ENCODE measurements at regions not wholly inside any gene's neighbourhood (a gene's known extent, or its start where the extent isn't known, plus 50 kb on each side); places are given as distances from the start of the nearest gene placed in this dataset.

DNA sequence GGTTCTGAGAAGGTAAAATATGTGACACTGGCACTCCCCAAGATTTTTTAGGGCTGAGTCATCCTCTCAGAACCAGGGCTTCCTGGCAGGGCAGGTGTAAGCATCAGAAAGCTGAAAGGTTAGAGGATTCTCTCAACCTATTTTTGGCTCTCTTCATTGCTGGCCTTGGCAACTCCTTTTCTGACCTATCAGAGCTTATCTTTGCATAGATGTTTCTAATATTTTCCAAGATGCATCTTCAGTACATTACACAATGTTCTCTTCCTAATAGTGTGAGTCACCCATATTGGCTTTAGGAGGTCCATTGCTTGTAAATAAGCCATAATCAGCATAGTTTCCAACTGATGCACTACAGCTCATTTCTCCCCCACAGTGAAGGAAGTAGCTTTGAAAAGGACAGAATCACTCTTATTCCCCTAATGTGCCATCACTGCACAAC lies 2008.4 kb upstream of the PIK3C3 start:
- Histone ChIP-seq H3K4me2 (ENCODE audit: low read depth, low read length, poor library complexity, severe bottlenecking) (no peak overlapping the region), H2AFZ (ENCODE audit: low read length) (no peak overlapping the region), H3K4me3 (ENCODE audit: low read length) (no peak overlapping the region), H3K9me3 (ENCODE audit: low read length) (peaks cover 28% of the 10 kb centered on the region), H3K4me1 (ENCODE audit: low read length) (no peaks in the 10 kb centered on the region), H3K9me2 (replicated peaks; ENCODE audit: insufficient read depth, low read length) (no peaks in the 10 kb centered on the region), H3K36me3 (ENCODE audit: insufficient read depth, low read length) (no peaks in the 10 kb centered on the region), H4K20me1 (ENCODE audit: insufficient read depth, low read depth, low read length) (no peaks in the 10 kb centered on the region), H3K9ac (ENCODE audit: low read length) (no peak overlapping the region), H3K27ac (ENCODE audit: low read length) (no peak overlapping the region), H3K27me3 (ENCODE audit: low read length) (no peaks in the 10 kb centered on the region), H3K79me2 (ENCODE audit: low read length) (no peaks in the 10 kb centered on the region)
- no peak for DNase-seq

DNA sequence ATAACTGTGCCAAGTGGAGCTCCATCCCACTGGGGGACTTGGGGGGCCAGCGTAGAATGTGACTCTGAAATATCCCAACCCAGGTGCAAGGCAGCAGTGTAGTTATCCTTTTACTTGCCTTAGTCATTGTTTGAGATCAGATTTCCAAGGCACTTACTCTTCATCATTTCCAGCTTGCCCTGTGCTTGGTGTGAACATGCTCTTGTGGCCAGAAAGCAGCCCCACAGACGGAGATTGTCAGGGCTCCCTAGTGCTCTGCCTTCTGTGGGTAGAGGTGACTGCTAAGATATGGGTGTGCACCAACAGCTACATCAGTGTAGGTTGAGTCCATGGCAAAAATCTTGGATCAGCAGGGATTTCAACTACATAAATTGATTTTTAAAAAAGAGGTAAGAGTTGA lies 2010.0 kb upstream of the PIK3C3 start:
- no peak overlapping the region for H2AFZ ChIP-seq (ENCODE audit: low read length)
- no peaks in the 10 kb centered on the region for H3K27me3 ChIP-seq (ENCODE audit: low read length)
- H3K9me3 ChIP-seq (ENCODE audit: low read length), result peaks cover 30% of the 10 kb centered on the region
- no peak overlapping the region for H3K9ac ChIP-seq (ENCODE audit: low read length)
- no peak overlapping the region for H3K27ac ChIP-seq (ENCODE audit: low read length)
- H3K36me3 ChIP-seq (ENCODE audit: insufficient read depth, low read length), result no peaks in the 10 kb centered on the region
- H3K79me2 ChIP-seq (ENCODE audit: low read length), result no peaks in the 10 kb centered on the region
- no peak for DNase-seq
- H3K4me2 ChIP-seq (ENCODE audit: low read depth, low read length, poor library complexity, severe bottlenecking), result no peak overlapping the region
- no peaks in the 10 kb centered on the region for H3K9me2 ChIP-seq (replicated peaks; ENCODE audit: insufficient read depth, low read length)
- H4K20me1 ChIP-seq (ENCODE audit: insufficient read depth, low read depth, low read length), result no peaks in the 10 kb centered on the region
- H3K4me1 ChIP-seq (ENCODE audit: low read length), result no peaks in the 10 kb centered on the region
- no peak overlapping the region for H3K4me3 ChIP-seq (ENCODE audit: low read length)

DNA sequence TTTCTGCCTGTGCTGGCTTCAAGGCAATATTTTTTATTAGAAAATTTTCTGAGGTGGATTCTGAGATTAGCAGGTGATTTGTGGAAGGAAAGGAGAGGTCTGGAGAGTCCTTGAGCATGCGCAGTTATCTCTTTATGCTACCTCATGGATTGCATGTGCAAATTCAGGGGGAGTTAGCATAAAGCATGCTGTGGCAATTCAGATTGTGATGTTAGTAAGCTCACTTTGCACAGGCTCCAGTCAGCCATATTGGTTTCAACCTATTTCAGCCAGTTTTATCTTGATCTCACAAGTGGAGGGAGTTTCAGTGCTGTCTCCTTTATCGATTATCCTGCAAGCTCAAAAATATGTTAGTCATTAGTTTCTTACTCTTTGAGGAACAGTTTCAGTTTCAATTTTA lies 2012.3 kb upstream of the PIK3C3 start:
- no peak overlapping the region for H3K9ac ChIP-seq (ENCODE audit: low read length)
- H4K20me1 ChIP-seq (ENCODE audit: insufficient read depth, low read depth, low read length), result no peaks in the 10 kb centered on the region
- no peaks in the 10 kb centered on the region for H3K27me3 ChIP-seq (ENCODE audit: low read length)
- peaks cover 30% of the 10 kb centered on the region for H3K9me3 ChIP-seq (ENCODE audit: low read length)
- H3K9me2 ChIP-seq (replicated peaks; ENCODE audit: insufficient read depth, low read length), result no peaks in the 10 kb centered on the region
- no peak overlapping the region for H3K4me2 ChIP-seq (ENCODE audit: low read depth, low read length, poor library complexity, severe bottlenecking)
- no peak overlapping the region for H2AFZ ChIP-seq (ENCODE audit: low read length)
- H3K4me3 ChIP-seq (ENCODE audit: low read length), result no peak overlapping the region
- H3K79me2 ChIP-seq (ENCODE audit: low read length), result no peaks in the 10 kb centered on the region
- no peaks in the 10 kb centered on the region for H3K36me3 ChIP-seq (ENCODE audit: insufficient read depth, low read length)
- no peak for DNase-seq
- H3K27ac ChIP-seq (ENCODE audit: low read length), result no peak overlapping the region
- no peaks in the 10 kb centered on the region for H3K4me1 ChIP-seq (ENCODE audit: low read length)

DNA sequence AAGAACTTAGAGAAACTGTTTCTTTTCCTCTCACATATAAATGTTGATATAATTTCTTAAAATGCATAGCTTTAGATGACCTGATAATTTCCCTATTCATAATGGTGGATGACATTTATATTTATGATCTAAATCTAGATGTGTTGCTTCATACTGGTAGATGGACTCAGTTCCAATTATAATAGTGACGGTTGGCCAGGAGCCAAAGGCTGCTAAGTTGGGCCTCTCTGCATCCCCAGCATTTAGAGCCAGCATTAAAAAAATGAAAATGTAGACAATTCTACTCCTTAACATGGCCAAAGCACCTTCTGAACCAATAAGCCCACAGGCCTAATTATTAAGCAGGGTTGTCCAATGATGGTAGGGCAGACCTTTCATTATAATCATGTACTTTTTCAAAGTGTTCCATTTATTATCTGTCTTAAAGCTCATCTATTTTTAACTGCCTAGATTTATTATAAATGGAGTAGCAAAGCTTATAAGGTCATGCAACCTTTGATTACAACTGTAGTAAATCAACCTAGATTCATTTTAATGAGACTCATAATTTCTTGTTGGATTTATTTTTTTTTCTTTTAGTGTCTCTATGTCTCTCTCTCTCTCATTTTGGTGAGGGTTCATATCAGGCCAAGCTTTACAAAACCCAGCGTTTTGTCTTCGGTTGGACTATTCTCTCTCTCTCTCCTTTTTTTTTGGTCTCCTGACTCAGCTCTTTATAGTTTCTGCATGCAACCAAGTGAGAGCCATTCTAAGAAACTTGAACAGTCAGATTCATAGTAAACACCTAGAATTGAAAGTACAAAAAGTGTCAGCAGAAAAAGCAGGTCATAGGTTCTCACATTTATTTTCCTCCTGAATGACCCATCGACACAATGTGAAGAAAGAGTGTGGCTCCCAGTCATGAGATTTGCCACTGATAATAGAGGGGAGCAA lies 2016.1 kb upstream of the PIK3C3 start:
- peaks cover 21% of the 10 kb centered on the region for H3K9me3 ChIP-seq (ENCODE audit: low read length)
- H3K4me1 ChIP-seq (ENCODE audit: low read length), result no peaks in the 10 kb centered on the region
- H3K27ac ChIP-seq (ENCODE audit: low read length), result no peak overlapping the region
- H3K9ac ChIP-seq (ENCODE audit: low read length), result no peak overlapping the region
- no peaks in the 10 kb centered on the region for H3K36me3 ChIP-seq (ENCODE audit: insufficient read depth, low read length)
- H4K20me1 ChIP-seq (ENCODE audit: insufficient read depth, low read depth, low read length), result no peaks in the 10 kb centered on the region
- H2AFZ ChIP-seq (ENCODE audit: low read length), result no peak overlapping the region
- no peaks in the 10 kb centered on the region for H3K79me2 ChIP-seq (ENCODE audit: low read length)
- no peak overlapping the region for H3K4me2 ChIP-seq (ENCODE audit: low read depth, low read length, poor library complexity, severe bottlenecking)
- DNase-seq, result no peak
- no peaks in the 10 kb centered on the region for H3K27me3 ChIP-seq (ENCODE audit: low read length)
- H3K4me3 ChIP-seq (ENCODE audit: low read length), result no peak overlapping the region
- H3K9me2 ChIP-seq (replicated peaks; ENCODE audit: insufficient read depth, low read length), result no peaks in the 10 kb centered on the region

DNA sequence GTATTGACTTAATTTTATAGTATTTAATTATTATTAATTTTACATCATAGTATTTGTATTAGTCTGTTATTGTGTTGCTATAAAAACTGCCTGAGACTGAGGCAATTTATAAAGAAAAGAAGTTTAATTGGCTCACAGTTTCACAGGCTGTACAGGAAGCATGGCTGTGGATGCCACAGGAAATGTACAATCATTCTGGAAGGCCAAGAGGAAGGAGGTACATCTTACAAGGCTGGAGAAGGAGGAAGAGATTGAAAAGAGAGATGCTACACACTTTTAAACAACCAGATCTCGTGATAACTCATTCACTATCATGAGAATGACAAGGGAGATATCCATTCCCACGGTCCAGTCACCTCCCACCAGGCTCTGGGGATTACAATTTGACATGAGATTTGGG lies 2019.4 kb upstream of the PIK3C3 start:
- Histone ChIP-seq H3K9ac (ENCODE audit: low read length) (no peak overlapping the region), H2AFZ (ENCODE audit: low read length) (no peak overlapping the region), H4K20me1 (ENCODE audit: insufficient read depth, low read depth, low read length) (no peaks in the 10 kb centered on the region), H3K36me3 (ENCODE audit: insufficient read depth, low read length) (no peaks in the 10 kb centered on the region), H3K79me2 (ENCODE audit: low read length) (no peaks in the 10 kb centered on the region), H3K27me3 (ENCODE audit: low read length) (no peaks in the 10 kb centered on the region), H3K9me3 (ENCODE audit: low read length) (peaks cover 12% of the 10 kb centered on the region), H3K4me3 (ENCODE audit: low read length) (no peak overlapping the region), H3K4me2 (ENCODE audit: low read depth, low read length, poor library complexity, severe bottlenecking) (no peak overlapping the region), H3K4me1 (ENCODE audit: low read length) (no peaks in the 10 kb centered on the region), H3K9me2 (replicated peaks; ENCODE audit: insufficient read depth, low read length) (no peaks in the 10 kb centered on the region), H3K27ac (ENCODE audit: low read length) (no peak overlapping the region)
- DNase-seq, result no peak

DNA sequence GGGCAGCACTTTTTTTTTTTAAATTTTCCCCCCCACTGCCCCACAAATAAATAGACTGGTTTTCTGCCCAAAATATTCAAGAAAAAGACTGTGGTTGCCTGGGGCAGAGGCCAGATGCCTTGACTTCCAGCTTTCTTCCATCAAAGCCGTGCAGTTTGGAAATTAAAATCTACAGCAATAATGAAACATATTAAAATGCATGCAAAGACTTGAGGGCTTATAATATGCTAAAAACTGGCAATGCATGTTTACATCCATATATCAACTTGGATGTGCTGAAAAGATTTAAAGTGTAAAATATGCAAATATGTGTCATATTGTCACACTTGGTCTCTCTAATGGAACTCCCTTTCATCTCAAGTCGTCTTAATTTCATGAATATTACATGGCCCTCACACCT lies 2036.2 kb upstream of the PIK3C3 start:
- Histone ChIP-seq H3K27me3 (ENCODE audit: low read length) (no peaks in the 10 kb centered on the region), H3K9me2 (replicated peaks; ENCODE audit: insufficient read depth, low read length) (0 out of 2 replicates have a peak, but pooled peaks cover 3% of the 10 kb centered on the region), H4K20me1 (ENCODE audit: insufficient read depth, low read depth, low read length) (no peaks in the 10 kb centered on the region), H3K79me2 (ENCODE audit: low read length) (no peaks in the 10 kb centered on the region), H3K27ac (ENCODE audit: low read length) (no peak overlapping the region), H2AFZ (ENCODE audit: low read length) (no peak overlapping the region), H3K4me1 (ENCODE audit: low read length) (no peaks in the 10 kb centered on the region), H3K36me3 (ENCODE audit: insufficient read depth, low read length) (no peaks in the 10 kb centered on the region), H3K9me3 (ENCODE audit: low read length) (peaks cover 35% of the 10 kb centered on the region), H3K4me2 (ENCODE audit: low read depth, low read length, poor library complexity, severe bottlenecking) (no peak overlapping the region), H3K4me3 (ENCODE audit: low read length) (no peak overlapping the region), H3K9ac (ENCODE audit: low read length) (no peak overlapping the region)
- DNase-seq, result no peak

DNA sequence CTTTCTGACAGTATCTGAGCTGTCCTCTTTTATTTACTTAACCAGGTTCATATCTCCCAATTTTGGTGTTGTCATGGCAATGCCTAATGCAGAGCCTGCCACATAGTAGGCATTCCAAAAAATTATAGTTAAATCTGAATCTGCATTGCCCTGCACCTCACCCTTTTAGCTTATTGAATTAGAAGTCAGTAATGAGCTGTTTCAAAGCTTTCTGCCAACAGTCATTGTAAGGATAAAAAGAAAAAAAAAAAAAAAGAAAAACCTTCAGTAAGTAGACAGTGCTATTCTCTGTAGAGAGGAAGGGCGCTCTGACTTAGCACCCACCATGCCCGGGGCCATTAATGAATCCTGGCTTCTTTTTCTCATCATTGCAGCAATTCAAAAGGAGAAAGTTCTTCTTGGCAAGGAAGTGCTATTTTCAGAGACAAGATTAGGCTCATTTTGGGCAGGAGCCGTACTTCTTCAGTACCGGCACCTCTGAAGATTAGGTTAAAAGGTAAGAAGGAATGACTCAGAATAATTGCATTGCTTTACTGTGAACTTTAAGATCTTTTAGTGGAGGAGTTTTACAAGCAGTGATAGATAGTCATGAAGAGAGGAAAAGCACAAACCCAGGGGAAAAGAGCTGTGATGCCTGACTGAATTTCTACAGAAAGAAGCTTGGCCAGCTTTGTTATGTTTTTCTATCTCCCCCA lies 2041.2 kb upstream of the PIK3C3 start:
- DNase-seq, result no peak
- Histone ChIP-seq H3K4me1 (ENCODE audit: low read length) (no peaks in the 10 kb centered on the region), H3K4me2 (ENCODE audit: low read depth, low read length, poor library complexity, severe bottlenecking) (no peak overlapping the region), H4K20me1 (ENCODE audit: insufficient read depth, low read depth, low read length) (no peaks in the 10 kb centered on the region), H3K79me2 (ENCODE audit: low read length) (no peaks in the 10 kb centered on the region), H3K9me2 (replicated peaks; ENCODE audit: insufficient read depth, low read length) (0 out of 2 replicates have a peak, but pooled peaks cover 3% of the 10 kb centered on the region), H3K4me3 (ENCODE audit: low read length) (no peak overlapping the region), H3K9me3 (ENCODE audit: low read length) (peaks cover 57% of the 10 kb centered on the region), H3K27ac (ENCODE audit: low read length) (no peak overlapping the region), H3K9ac (ENCODE audit: low read length) (no peak overlapping the region), H3K36me3 (ENCODE audit: insufficient read depth, low read length) (no peaks in the 10 kb centered on the region), H2AFZ (ENCODE audit: low read length) (no peak overlapping the region), H3K27me3 (ENCODE audit: low read length) (no peaks in the 10 kb centered on the region)

DNA sequence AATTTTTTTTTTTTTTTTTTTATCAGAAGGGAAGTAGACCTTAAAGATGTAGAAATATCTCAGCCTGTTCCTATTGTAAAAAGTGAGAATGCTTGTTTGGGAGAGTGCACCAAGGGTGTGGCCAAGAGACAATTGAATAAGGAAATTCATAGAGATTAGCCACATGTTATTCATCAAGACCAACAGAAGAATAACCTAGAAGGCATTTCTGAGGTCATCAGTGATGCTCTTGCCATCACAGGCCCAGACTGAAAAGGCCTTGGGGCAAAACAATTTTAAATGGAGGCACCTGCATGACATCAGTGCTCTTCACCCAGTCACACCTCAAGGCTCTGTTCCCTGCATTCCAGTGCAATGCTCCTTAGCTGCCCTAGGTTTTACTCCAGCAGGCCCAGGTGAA lies 2043.3 kb upstream of the PIK3C3 start:
- H3K9me2 ChIP-seq (replicated peaks; ENCODE audit: insufficient read depth, low read length), result no peaks in the 10 kb centered on the region
- no peak overlapping the region for H2AFZ ChIP-seq (ENCODE audit: low read length)
- no peaks in the 10 kb centered on the region for H3K27me3 ChIP-seq (ENCODE audit: low read length)
- H3K36me3 ChIP-seq (ENCODE audit: insufficient read depth, low read length), result no peaks in the 10 kb centered on the region
- H3K9ac ChIP-seq (ENCODE audit: low read length), result no peak overlapping the region
- H3K79me2 ChIP-seq (ENCODE audit: low read length), result no peaks in the 10 kb centered on the region
- H3K4me2 ChIP-seq (ENCODE audit: low read depth, low read length, poor library complexity, severe bottlenecking), result no peak overlapping the region
- H3K9me3 ChIP-seq (ENCODE audit: low read length), result peaks cover 64% of the 10 kb centered on the region
- DNase-seq, result no peak
- H4K20me1 ChIP-seq (ENCODE audit: insufficient read depth, low read depth, low read length), result no peaks in the 10 kb centered on the region
- no peak overlapping the region for H3K27ac ChIP-seq (ENCODE audit: low read length)
- H3K4me3 ChIP-seq (ENCODE audit: low read length), result no peak overlapping the region
- no peaks in the 10 kb centered on the region for H3K4me1 ChIP-seq (ENCODE audit: low read length)

Data from Karpas-422 (cell line).